ENCODE measurements at regions not wholly inside any gene's neighbourhood (a gene's known extent, or its start where the extent isn't known, plus 50 kb on each side); places are given as distances from the start of the nearest gene placed in this dataset.

GRCh38 chr10:118412932-118413331 lies 70.8 kb upstream of the FAM204A start:
- Histone ChIP-seq H3K4me3 (no peak overlapping the region), H3K9me3 (no peaks in the 10 kb centered on the region), H3K27me3 (no peaks in the 10 kb centered on the region), H3K27ac (no peak overlapping the region), H3K36me3 (no peaks in the 10 kb centered on the region), H3K4me1 (no peaks in the 10 kb centered on the region)
- DNase-seq: no peak
- TF ChIP-seq, protein P1, sequence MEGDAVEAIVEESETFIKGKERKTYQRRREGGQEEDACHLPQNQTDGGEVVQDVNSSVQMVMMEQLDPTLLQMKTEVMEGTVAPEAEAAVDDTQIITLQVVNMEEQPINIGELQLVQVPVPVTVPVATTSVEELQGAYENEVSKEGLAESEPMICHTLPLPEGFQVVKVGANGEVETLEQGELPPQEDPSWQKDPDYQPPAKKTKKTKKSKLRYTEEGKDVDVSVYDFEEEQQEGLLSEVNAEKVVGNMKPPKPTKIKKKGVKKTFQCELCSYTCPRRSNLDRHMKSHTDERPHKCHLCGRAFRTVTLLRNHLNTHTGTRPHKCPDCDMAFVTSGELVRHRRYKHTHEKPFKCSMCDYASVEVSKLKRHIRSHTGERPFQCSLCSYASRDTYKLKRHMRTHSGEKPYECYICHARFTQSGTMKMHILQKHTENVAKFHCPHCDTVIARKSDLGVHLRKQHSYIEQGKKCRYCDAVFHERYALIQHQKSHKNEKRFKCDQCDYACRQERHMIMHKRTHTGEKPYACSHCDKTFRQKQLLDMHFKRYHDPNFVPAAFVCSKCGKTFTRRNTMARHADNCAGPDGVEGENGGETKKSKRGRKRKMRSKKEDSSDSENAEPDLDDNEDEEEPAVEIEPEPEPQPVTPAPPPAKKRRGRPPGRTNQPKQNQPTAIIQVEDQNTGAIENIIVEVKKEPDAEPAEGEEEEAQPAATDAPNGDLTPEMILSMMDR (IDR thresholded peaks at IDR 0.05): no peak
- ATAC-seq: no peak
- intact Hi-C loops (cut with DNase I): no loop called here

GRCh38 chr10:118412132-118412760 lies 70.1 kb upstream of the FAM204A start:
- Histone ChIP-seq H3K4me3 (no peak overlapping the region), H3K4me1 (no peaks in the 10 kb centered on the region), H3K27me3 (no peaks in the 10 kb centered on the region), H3K27ac (no peak overlapping the region), H3K36me3 (no peaks in the 10 kb centered on the region), H3K9me3 (no peaks in the 10 kb centered on the region)
- TF ChIP-seq, protein P1 (IDR thresholded peaks at IDR 0.05): no peak
- intact Hi-C loops (cut with DNase I): no loop called here
- ATAC-seq (no peak), DNase-seq (no peak)

GRCh38 chr10:118409295-118409694 lies 67.2 kb upstream of the FAM204A start:
- no peaks in the 10 kb centered on the region for H3K27me3 ChIP-seq
- no peak for DNase-seq
- ATAC-seq: no peak
- H3K4me1 ChIP-seq: no peaks in the 10 kb centered on the region
- H3K9me3 ChIP-seq: no peaks in the 10 kb centered on the region
- no peak overlapping the region for H3K4me3 ChIP-seq
- no peak overlapping the region for H3K27ac ChIP-seq
- intact Hi-C loops (cut with DNase I): no loop called here
- no peaks in the 10 kb centered on the region for H3K36me3 ChIP-seq
- TF ChIP-seq, protein P1 (IDR thresholded peaks at IDR 0.05): no peak

DNA sequence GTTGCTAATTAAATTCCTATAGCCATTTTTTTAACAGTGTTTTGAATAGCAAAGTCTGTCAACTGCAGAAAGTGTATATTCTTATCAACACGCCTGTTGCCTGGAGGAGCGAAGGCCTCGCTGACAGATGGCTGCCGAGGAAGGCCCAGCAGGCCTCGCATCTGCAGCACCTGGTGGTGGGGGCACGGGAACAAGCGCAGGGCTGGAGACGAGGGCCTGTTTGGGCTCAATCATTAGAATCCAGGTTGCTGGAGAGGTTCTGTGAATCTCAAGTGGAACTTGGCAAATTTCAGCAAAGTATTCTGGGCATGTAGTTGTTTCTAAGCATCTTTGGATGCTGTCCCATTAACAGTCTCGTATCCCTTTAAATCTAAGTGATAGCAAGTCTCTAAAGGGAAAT lies 66.1 kb upstream of the FAM204A start:
- intact Hi-C loops (cut with DNase I): no loop called here
- H3K36me3 ChIP-seq: no peaks in the 10 kb centered on the region
- H3K4me1 ChIP-seq: no peaks in the 10 kb centered on the region
- no peak overlapping the region for H3K4me3 ChIP-seq
- H3K27me3 ChIP-seq: no peaks in the 10 kb centered on the region
- ATAC-seq (no peak), DNase-seq (no peak)
- TF ChIP-seq, protein P1 (IDR thresholded peaks at IDR 0.05): no peak
- no peak overlapping the region for H3K27ac ChIP-seq
- H3K9me3 ChIP-seq: no peaks in the 10 kb centered on the region

DNA sequence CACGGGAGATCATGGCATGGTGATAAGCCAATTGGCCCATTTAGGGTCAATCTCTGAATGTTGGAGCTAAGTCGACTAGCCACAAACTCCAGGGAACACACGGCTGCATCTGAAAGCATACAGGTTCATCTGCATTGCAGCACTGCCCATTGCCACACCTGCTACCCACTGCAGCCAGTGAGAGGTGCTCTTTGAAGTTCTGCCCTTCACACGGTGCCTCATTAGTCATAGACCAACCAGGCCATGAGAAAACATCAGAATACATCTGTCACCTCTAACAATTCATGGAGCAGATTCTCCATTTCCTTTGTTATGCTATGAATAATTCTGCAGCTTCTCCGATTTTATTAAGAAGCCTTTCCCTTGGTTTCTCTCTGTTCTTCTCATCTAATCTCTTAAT lies 65.7 kb upstream of the FAM204A start:
- Histone ChIP-seq H3K9me3 (no peaks in the 10 kb centered on the region), H3K4me1 (no peaks in the 10 kb centered on the region), H3K4me3 (no peak overlapping the region), H3K27me3 (no peaks in the 10 kb centered on the region), H3K36me3 (no peaks in the 10 kb centered on the region), H3K27ac (no peak overlapping the region)
- intact Hi-C loops (cut with DNase I): no loop called here
- TF ChIP-seq, protein P1 (IDR thresholded peaks at IDR 0.05): no peak
- DNase-seq: no peak
- ATAC-seq: no peak

DNA sequence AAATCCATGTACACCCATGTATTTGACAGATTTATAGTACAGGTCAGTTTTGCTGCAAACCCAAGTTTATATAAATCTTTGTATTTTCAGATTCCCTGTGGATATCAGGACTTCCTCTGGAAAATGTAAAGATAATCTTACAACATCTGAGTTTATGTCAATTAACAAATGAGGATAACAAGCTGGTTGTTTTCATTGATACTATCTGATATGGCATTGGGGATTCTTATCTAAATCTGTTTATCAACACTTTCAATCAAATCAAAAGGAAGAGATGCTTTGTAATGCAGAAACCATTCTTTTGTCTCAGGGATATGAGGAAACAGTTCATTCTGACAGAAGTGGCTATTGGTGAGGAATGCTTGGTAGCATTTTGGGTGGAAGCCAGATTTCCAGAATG lies 64.9 kb upstream of the FAM204A start:
- ATAC-seq: no peak
- intact Hi-C loops (cut with DNase I): no loop called here
- Histone ChIP-seq H3K27me3 (no peaks in the 10 kb centered on the region), H3K4me3 (no peak overlapping the region), H3K4me1 (no peaks in the 10 kb centered on the region), H3K36me3 (no peaks in the 10 kb centered on the region), H3K9me3 (no peaks in the 10 kb centered on the region), H3K27ac (no peak overlapping the region)
- no peak for DNase-seq
- TF ChIP-seq, protein P1 (IDR thresholded peaks at IDR 0.05): no peak

Measured in upper lobe of right lung (tissue), 1 donor.